Umbilical cord (tissue), 1 donor: ENCODE measurements at regions not wholly inside any gene's neighbourhood (a gene's known extent, or its start where the extent isn't known, plus 50 kb on each side); places are given as distances from the start of the nearest gene placed in this dataset.
"Not testable (repeated sequence)": the region's sequence is repeated elsewhere in the genome, so short reads cannot be mapped to it uniquely, and the experiment has no call there.

Source experiments
- DNase-seq: peaks from one replicate; pipeline ENCODE4 v3.0.0-alpha.2; 2015; ENCODE audit warnings: low spot score

- DNase-seq: no peak
Observed at GRCh38 chr15:20368974-20369373, 172.6 kb downstream of the GOLGA6L6 start.

GRCh38 chr15:20367093-20367492, 174.5 kb downstream of the GOLGA6L6 start:
- DNase-seq: no peak

- not testable (repeated sequence) for DNase-seq
Observed at GRCh38 chr15:20363591-20363990, 178.0 kb downstream of the GOLGA6L6 start.

GRCh38 chr15:20361091-20361490, 180.5 kb downstream of the GOLGA6L6 start:
- no peak for DNase-seq

- no peak for DNase-seq
Observed at GRCh38 chr15:20358779-20359414, 182.7 kb downstream of the GOLGA6L6 start.

GRCh38 chr15:20358066-20358778, 183.4 kb downstream of the GOLGA6L6 start:
- no peak for DNase-seq

- no peak for DNase-seq
Observed at GRCh38 chr15:20357481-20358065, 184.0 kb downstream of the GOLGA6L6 start.

- DNase-seq: no peak
Observed at GRCh38 chr15:20356911-20357480, 184.6 kb downstream of the GOLGA6L6 start.

- no peak for DNase-seq
Observed at GRCh38 chr15:20356444-20356910, 185.1 kb downstream of the GOLGA6L6 start.

GRCh38 chr15:20355256-20355868, 186.2 kb downstream of the GOLGA6L6 start:
- DNase-seq: no peak

- not testable (repeated sequence) for DNase-seq
Observed at GRCh38 chr15:20354884-20355223, 186.7 kb downstream of the GOLGA6L6 start.

GRCh38 chr15:20353966-20354883, 187.4 kb downstream of the GOLGA6L6 start:
- DNase-seq: no peak

- DNase-seq: no peak
Observed at GRCh38 chr15:20352241-20353200, 189.1 kb downstream of the GOLGA6L6 start.

- DNase-seq: no peak
Observed at GRCh38 chr15:20351448-20351971, 190.1 kb downstream of the GOLGA6L6 start.

GRCh38 chr15:20349774-20350498, 191.7 kb downstream of the GOLGA6L6 start:
- DNase-seq: no peak

GRCh38 chr15:20348900-20349773, 192.5 kb downstream of the GOLGA6L6 start:
- no peak for DNase-seq

GRCh38 chr15:20348291-20348899, 193.2 kb downstream of the GOLGA6L6 start:
- DNase-seq: no peak
